ENCODE measurements at regions not wholly inside any gene's neighbourhood (a gene's known extent, or its start where the extent isn't known, plus 50 kb on each side); places are given as distances from the start of the nearest gene placed in this dataset.

DNA sequence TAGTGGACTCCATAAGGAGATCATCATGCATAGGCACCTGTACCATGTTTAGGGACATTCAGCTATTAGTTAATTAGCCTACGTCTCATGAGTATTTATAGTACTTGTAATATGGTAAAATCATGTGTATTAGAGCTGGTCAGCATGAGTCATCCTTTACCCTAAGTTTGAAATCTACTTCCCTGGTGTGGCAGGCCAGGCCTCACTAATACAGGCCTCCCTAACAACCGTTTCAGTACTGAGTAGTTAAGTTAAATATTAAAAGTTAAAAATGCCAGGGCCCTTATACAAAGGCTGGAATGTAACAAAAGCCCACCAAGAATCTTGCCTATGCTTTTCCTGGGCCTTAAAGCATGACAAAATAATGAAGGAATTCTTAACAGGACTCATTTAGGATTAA is 356.3 kb upstream of the DPYD start:
- Mint-ChIP-seq H3K36me3 (ENCODE audit: low read depth) (no peaks in the 10 kb centered on the region), H3K9me3 (no peaks in the 10 kb centered on the region), H3K27ac (no peak overlapping the region), H3K4me1 (ENCODE audit: low read depth) (no peaks in the 10 kb centered on the region), H3K4me3 (ENCODE audit: low read depth) (no peak overlapping the region), H3K27me3 (ENCODE audit: low read depth) (no peaks in the 10 kb centered on the region)
- no peak for DNase-seq (ENCODE audit: low spot score)
- intact Hi-C loops (cut with micrococcal nuclease), result no loop called here

- no peaks in the 10 kb centered on the region for H3K9me3 Mint-ChIP-seq
- H3K27ac Mint-ChIP-seq, result no peak overlapping the region
- H3K36me3 Mint-ChIP-seq (ENCODE audit: low read depth), result no peaks in the 10 kb centered on the region
- no peaks in the 10 kb centered on the region for H3K27me3 Mint-ChIP-seq (ENCODE audit: low read depth)
- intact Hi-C loops (cut with micrococcal nuclease), result no loop called here
- no peaks in the 10 kb centered on the region for H3K4me1 Mint-ChIP-seq (ENCODE audit: low read depth)
- DNase-seq (ENCODE audit: low spot score), result no peak
- no peak overlapping the region for H3K4me3 Mint-ChIP-seq (ENCODE audit: low read depth)
Observed at GRCh38 chr1:98276514-98276913, 355.7 kb upstream of the DPYD start.

DNA sequence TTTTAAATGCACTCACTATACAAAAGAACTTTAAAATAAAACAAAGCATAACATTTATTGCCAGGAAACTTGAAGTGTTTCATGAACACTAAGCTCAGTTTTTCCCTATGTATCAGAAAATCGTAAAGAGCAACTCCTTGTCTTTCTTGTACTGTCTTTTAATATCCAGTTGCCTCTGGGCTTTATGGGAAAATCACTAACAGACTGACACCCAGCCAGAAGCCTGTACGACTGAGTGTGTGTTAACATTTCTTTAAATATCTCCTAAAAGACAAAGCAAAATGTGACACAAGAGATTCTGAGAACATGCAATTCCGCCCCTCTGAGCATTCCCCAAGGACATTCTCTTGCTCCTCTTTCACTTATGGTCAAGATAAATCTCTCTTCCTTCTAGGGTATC is 347.5 kb upstream of the DPYD start:
- no peaks in the 10 kb centered on the region for H3K4me1 Mint-ChIP-seq (ENCODE audit: low read depth)
- no peak for DNase-seq (ENCODE audit: low spot score)
- no peak overlapping the region for H3K27ac Mint-ChIP-seq
- no peaks in the 10 kb centered on the region for H3K9me3 Mint-ChIP-seq
- intact Hi-C loops (cut with micrococcal nuclease), result no loop called here
- no peak overlapping the region for H3K4me3 Mint-ChIP-seq (ENCODE audit: low read depth)
- no peaks in the 10 kb centered on the region for H3K27me3 Mint-ChIP-seq (ENCODE audit: low read depth)
- no peaks in the 10 kb centered on the region for H3K36me3 Mint-ChIP-seq (ENCODE audit: low read depth)

DNA sequence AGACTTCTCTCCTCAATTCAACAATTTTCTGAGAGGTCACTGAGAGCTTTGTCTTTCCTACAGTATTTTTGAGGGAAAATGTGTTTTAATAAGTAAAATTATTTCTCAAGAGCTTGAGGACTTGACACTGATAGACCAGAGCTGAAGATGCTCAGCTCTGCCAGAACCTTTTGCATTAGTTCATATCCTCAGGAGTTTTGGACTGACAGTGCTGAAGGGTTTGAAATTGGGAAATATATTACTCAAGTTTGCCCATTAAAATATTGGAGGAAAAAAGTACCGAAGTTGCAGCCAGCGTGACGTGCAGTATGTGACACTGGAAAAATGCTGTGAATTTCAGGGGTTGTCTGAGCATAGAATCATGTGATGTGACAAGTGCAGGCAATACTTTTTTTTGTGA is 346.6 kb upstream of the DPYD start:
- no peak overlapping the region for H3K27ac Mint-ChIP-seq
- intact Hi-C loops (cut with micrococcal nuclease), result no loop called here
- DNase-seq (ENCODE audit: low spot score), result no peak
- H3K4me3 Mint-ChIP-seq (ENCODE audit: low read depth), result no peak overlapping the region
- H3K36me3 Mint-ChIP-seq (ENCODE audit: low read depth), result no peaks in the 10 kb centered on the region
- no peaks in the 10 kb centered on the region for H3K9me3 Mint-ChIP-seq
- H3K4me1 Mint-ChIP-seq (ENCODE audit: low read depth), result no peaks in the 10 kb centered on the region
- H3K27me3 Mint-ChIP-seq (ENCODE audit: low read depth), result no peaks in the 10 kb centered on the region

GRCh38 chr1:98264727-98265126 is 343.9 kb upstream of the DPYD start:
- intact Hi-C loops (cut with micrococcal nuclease), result no loop called here
- Mint-ChIP-seq H3K4me1 (ENCODE audit: low read depth) (no peaks in the 10 kb centered on the region), H3K4me3 (ENCODE audit: low read depth) (no peak overlapping the region), H3K36me3 (ENCODE audit: low read depth) (no peaks in the 10 kb centered on the region), H3K27ac (no peak overlapping the region), H3K27me3 (ENCODE audit: low read depth) (no peaks in the 10 kb centered on the region), H3K9me3 (no peaks in the 10 kb centered on the region)
- DNase-seq (ENCODE audit: low spot score), result no peak

DNA sequence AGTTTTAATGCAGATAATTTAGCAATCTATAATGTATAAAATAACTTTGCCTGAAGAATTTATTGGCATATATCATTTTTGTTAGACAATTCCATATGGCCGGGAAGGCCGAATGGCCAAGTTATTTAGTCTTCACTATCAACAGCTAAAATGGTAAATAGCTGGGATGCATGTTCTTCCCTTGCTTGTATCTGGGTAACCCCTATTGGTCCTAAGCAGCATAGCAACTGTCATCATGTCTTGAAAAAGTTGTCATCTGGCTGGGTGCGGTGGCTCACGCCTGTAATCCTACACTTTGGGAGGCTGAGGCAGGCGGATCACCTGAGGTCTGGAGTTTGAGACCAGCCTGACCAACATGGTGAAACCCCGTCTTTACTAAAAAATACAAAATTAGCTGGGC is 340.0 kb upstream of the DPYD start:
- no peaks in the 10 kb centered on the region for H3K36me3 Mint-ChIP-seq (ENCODE audit: low read depth)
- intact Hi-C loops (cut with micrococcal nuclease), result no loop called here
- H3K4me3 Mint-ChIP-seq (ENCODE audit: low read depth), result no peak overlapping the region
- DNase-seq (ENCODE audit: low spot score), result no peak
- no peak overlapping the region for H3K27ac Mint-ChIP-seq
- peaks cover 5% of the 10 kb centered on the region for H3K9me3 Mint-ChIP-seq
- H3K27me3 Mint-ChIP-seq (ENCODE audit: low read depth), result no peaks in the 10 kb centered on the region
- no peaks in the 10 kb centered on the region for H3K4me1 Mint-ChIP-seq (ENCODE audit: low read depth)

DNA sequence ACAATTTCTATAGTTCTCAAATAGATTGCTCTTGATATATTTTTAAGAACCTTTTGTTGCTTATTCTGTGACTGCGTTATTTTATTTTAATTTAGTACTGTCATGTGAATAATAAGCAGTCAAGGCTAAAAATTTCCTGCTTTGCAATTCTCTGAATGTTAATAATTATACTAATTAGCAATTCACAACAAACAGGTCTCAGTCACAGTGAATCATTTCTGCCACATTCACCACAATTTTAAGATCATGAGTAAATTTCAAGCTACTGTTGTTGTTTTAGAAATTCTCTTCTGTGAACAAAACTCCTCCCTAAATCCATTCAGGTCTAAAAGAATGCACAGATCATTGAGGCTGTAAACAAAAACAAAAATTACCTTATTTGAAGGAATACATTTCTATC is 339.6 kb upstream of the DPYD start:
- H3K27me3 Mint-ChIP-seq (ENCODE audit: low read depth), result no peaks in the 10 kb centered on the region
- DNase-seq (ENCODE audit: low spot score), result no peak
- H3K9me3 Mint-ChIP-seq, result peaks cover 5% of the 10 kb centered on the region
- H3K27ac Mint-ChIP-seq, result no peak overlapping the region
- intact Hi-C loops (cut with micrococcal nuclease), result no loop called here
- H3K4me3 Mint-ChIP-seq (ENCODE audit: low read depth), result no peak overlapping the region
- H3K36me3 Mint-ChIP-seq (ENCODE audit: low read depth), result no peaks in the 10 kb centered on the region
- H3K4me1 Mint-ChIP-seq (ENCODE audit: low read depth), result no peaks in the 10 kb centered on the region

DNA sequence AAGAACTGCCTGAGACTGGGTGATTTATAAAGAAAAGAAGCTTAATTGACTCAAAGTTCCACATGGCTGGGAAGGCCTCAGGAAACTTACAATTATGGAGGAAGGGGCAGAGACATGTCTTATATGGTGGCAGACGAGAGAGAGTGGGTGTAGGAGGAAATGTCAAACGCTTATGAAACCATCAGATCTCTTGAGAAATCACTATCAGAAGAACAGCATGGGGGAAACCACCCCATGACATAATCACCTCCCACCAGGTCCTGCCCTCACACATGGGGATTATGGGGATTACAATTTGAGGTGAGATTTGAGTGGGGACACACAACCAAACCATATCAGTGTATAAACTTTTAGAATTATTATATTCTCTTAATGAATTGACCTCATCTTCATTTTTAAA is 335.9 kb upstream of the DPYD start:
- no peak for DNase-seq (ENCODE audit: low spot score)
- Mint-ChIP-seq H3K4me3 (ENCODE audit: low read depth) (no peak overlapping the region), H3K36me3 (ENCODE audit: low read depth) (no peaks in the 10 kb centered on the region), H3K4me1 (ENCODE audit: low read depth) (no peaks in the 10 kb centered on the region), H3K27ac (no peak overlapping the region), H3K27me3 (ENCODE audit: low read depth) (no peaks in the 10 kb centered on the region), H3K9me3 (peaks cover 5% of the 10 kb centered on the region)
- intact Hi-C loops (cut with micrococcal nuclease), result no loop called here

GRCh38 chr1:98253145-98253544 is 332.3 kb upstream of the DPYD start:
- peaks cover 17% of the 10 kb centered on the region for H3K9me3 Mint-ChIP-seq
- intact Hi-C loops (cut with micrococcal nuclease), result no loop called here
- H3K27me3 Mint-ChIP-seq (ENCODE audit: low read depth), result no peaks in the 10 kb centered on the region
- no peaks in the 10 kb centered on the region for H3K36me3 Mint-ChIP-seq (ENCODE audit: low read depth)
- no peak overlapping the region for H3K4me3 Mint-ChIP-seq (ENCODE audit: low read depth)
- DNase-seq (ENCODE audit: low spot score), result no peak
- H3K4me1 Mint-ChIP-seq (ENCODE audit: low read depth), result no peaks in the 10 kb centered on the region
- no peak overlapping the region for H3K27ac Mint-ChIP-seq

DNA sequence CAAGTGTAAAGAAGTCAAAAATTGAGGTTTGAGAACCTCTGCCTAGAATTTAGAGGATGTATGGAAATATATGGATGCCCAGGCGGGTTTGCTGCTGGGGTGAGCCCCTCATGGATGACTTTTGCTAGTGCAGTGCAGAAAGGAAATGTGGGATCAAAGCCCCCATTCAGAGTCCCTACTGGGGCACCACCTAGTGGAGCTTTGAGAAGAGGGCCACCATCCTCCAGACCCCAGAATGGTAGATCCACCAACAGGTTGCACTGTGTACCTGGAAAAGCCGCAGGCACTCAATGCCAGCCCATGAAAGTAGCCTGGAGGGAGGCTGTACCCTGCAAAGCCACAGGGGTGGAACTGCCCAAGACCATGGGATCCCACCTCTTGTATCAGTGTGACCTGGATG is 330.7 kb upstream of the DPYD start:
- intact Hi-C loops (cut with micrococcal nuclease), result no loop called here
- Mint-ChIP-seq H3K4me1 (ENCODE audit: low read depth) (no peaks in the 10 kb centered on the region), H3K9me3 (peaks cover 13% of the 10 kb centered on the region), H3K27me3 (ENCODE audit: low read depth) (no peaks in the 10 kb centered on the region), H3K27ac (no peak overlapping the region), H3K4me3 (ENCODE audit: low read depth) (no peak overlapping the region), H3K36me3 (ENCODE audit: low read depth) (no peaks in the 10 kb centered on the region)
- no peak for DNase-seq (ENCODE audit: low spot score)

DNA sequence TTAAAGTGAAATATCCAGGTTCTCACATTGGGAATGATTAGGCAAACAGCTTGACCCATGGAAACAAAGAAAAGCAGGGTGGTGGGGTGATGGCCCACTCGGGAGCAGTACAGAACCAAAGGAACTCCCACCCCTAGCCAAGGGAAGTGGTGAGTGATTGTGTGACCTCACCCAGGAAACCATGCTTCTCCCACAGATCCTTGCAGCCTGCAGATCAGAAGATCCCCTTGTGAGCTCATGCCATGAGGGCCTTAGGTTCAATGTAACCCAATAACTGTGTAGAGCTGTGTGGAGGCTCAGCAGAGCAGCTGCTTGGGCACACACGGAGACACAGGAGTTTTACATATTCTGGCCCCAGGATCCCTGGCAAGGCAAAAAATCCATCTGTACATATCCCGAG is 311.8 kb upstream of the DPYD start:
- intact Hi-C loops (cut with micrococcal nuclease), result no loop called here
- no peak for DNase-seq (ENCODE audit: low spot score)
- H3K27me3 Mint-ChIP-seq (ENCODE audit: low read depth), result no peaks in the 10 kb centered on the region
- H3K4me1 Mint-ChIP-seq (ENCODE audit: low read depth), result no peaks in the 10 kb centered on the region
- H3K4me3 Mint-ChIP-seq (ENCODE audit: low read depth), result no peak overlapping the region
- no peaks in the 10 kb centered on the region for H3K36me3 Mint-ChIP-seq (ENCODE audit: low read depth)
- no peak overlapping the region for H3K27ac Mint-ChIP-seq
- peaks cover 24% of the 10 kb centered on the region for H3K9me3 Mint-ChIP-seq

- no peaks in the 10 kb centered on the region for H3K27me3 Mint-ChIP-seq (ENCODE audit: low read depth)
- no peak overlapping the region for H3K4me3 Mint-ChIP-seq (ENCODE audit: low read depth)
- H3K9me3 Mint-ChIP-seq, result no peaks in the 10 kb centered on the region
- no peak overlapping the region for H3K27ac Mint-ChIP-seq
- no peaks in the 10 kb centered on the region for H3K4me1 Mint-ChIP-seq (ENCODE audit: low read depth)
- intact Hi-C loops (cut with micrococcal nuclease), result no loop called here
- H3K36me3 Mint-ChIP-seq (ENCODE audit: low read depth), result no peaks in the 10 kb centered on the region
- DNase-seq (ENCODE audit: low spot score), result no peak
Observed at GRCh38 chr1:98222706-98223105, 301.9 kb upstream of the DPYD start.

DNA sequence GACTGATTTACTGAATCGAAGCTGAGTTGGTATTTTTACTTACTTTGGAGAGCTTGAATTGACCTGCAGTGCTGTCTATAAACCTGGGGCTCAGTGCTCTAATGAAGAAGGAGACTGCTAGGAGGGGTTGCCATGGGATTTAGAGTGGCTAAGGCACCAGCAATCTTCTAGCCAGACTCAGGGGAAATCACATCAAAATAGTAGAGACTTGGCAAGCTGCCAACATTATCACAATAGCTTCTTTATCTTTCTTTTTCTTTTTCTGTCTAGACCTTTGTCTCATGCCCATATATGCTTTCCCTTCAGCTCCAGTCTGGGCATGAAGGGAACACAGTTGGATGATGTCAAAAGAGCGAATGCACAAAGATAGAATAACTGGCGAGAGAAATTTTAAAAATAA is 301.1 kb upstream of the DPYD start:
- DNase-seq (ENCODE audit: low spot score), result no peak
- intact Hi-C loops (cut with micrococcal nuclease), result no loop called here
- Mint-ChIP-seq H3K9me3 (no peaks in the 10 kb centered on the region), H3K4me3 (ENCODE audit: low read depth) (no peak overlapping the region), H3K4me1 (ENCODE audit: low read depth) (no peaks in the 10 kb centered on the region), H3K27ac (no peak overlapping the region), H3K27me3 (ENCODE audit: low read depth) (no peaks in the 10 kb centered on the region), H3K36me3 (ENCODE audit: low read depth) (no peaks in the 10 kb centered on the region)

- H3K4me3 Mint-ChIP-seq (ENCODE audit: low read depth), result no peak overlapping the region
- intact Hi-C loops (cut with micrococcal nuclease), result no loop called here
- H3K27me3 Mint-ChIP-seq (ENCODE audit: low read depth), result no peaks in the 10 kb centered on the region
- no peak for DNase-seq (ENCODE audit: low spot score)
- no peaks in the 10 kb centered on the region for H3K36me3 Mint-ChIP-seq (ENCODE audit: low read depth)
- H3K27ac Mint-ChIP-seq, result no peak overlapping the region
- H3K4me1 Mint-ChIP-seq (ENCODE audit: low read depth), result no peaks in the 10 kb centered on the region
- no peaks in the 10 kb centered on the region for H3K9me3 Mint-ChIP-seq
Observed at GRCh38 chr1:98217601-98218000, 296.8 kb upstream of the DPYD start.

Measured in activated T-helper 2 cell treated with anti-CD3 and anti-CD28 coated beads, Interferon-gamma antibody, Interleukin-2, Interleukin-4, amounts not matched to agents 10 μg/mL and 5 μg/mL and 100 μg/mL, durations not matched to agents 14 hours and 24 hours and 36 hours (primary cell).